ENCODE measurements at regions not wholly inside any gene's neighbourhood (a gene's known extent, or its start where the extent isn't known, plus 50 kb on each side); places are given as distances from the start of the nearest gene placed in this dataset.

DNA sequence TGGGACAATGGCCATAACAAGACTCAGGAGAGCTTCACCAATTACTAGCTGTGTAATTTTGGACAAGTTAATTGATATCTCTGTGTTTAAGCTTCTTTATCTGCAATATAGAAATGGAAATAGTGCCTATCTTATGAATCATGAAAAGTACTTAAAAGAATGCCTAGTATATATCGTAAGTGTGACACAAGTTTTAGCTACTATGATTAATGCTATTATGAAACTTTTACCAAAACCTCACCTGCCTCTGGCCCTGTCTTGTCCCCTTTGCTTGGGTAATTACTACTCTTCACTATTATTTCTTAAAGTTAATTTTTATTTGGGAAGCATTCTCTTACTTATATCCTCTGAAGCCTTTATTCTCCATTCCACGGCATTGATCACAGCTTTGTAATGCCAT, 75.0 kb upstream of the NETO1 start:
- TF ChIP-seq ZNF274 (IDR thresholded peaks at IDR 0.05; ENCODE audit: insufficient read depth, insufficient read length) (no peak), HDAC6 (IDR thresholded peaks at IDR 0.05; ENCODE audit: unreplicated experiment) (no peak), TAF1 (IDR thresholded peaks at IDR 0.05; ENCODE audit: borderline replicate concordance, low read depth, low read length) (no peak), POLR2A (IDR thresholded peaks at IDR 0.05; ENCODE audit: low read depth, low read length) (no peak), FOXM1 (IDR thresholded peaks at IDR 0.05; ENCODE audit: low read depth, low read length) (no peak), CREB1 (IDR thresholded peaks at IDR 0.05; ENCODE audit: low read depth) (no peak), SP1 (IDR thresholded peaks at IDR 0.05; ENCODE audit: low read depth, low read length) (no peak), KDM1A (IDR thresholded peaks at IDR 0.05; ENCODE audit: borderline replicate concordance) (no peak), FOS (IDR thresholded peaks at IDR 0.05; ENCODE audit: borderline replicate concordance, extremely low read depth, insufficient read length) (no peak)
- TF ChIP-seq, protein P1, sequence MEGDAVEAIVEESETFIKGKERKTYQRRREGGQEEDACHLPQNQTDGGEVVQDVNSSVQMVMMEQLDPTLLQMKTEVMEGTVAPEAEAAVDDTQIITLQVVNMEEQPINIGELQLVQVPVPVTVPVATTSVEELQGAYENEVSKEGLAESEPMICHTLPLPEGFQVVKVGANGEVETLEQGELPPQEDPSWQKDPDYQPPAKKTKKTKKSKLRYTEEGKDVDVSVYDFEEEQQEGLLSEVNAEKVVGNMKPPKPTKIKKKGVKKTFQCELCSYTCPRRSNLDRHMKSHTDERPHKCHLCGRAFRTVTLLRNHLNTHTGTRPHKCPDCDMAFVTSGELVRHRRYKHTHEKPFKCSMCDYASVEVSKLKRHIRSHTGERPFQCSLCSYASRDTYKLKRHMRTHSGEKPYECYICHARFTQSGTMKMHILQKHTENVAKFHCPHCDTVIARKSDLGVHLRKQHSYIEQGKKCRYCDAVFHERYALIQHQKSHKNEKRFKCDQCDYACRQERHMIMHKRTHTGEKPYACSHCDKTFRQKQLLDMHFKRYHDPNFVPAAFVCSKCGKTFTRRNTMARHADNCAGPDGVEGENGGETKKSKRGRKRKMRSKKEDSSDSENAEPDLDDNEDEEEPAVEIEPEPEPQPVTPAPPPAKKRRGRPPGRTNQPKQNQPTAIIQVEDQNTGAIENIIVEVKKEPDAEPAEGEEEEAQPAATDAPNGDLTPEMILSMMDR (IDR thresholded peaks at IDR 0.05 in 2 of 3, conservative IDR thresholded peaks at IDR 0.05 in 1 of 3; ENCODE audit: control insufficient read depth in 2 of 3, extremely low read depth in 1 of 3, insufficient read depth in 1 of 3, low read depth in 3 of 3, low read length in 3 of 3) = no peak
- TF ChIP-seq, protein P2, sequence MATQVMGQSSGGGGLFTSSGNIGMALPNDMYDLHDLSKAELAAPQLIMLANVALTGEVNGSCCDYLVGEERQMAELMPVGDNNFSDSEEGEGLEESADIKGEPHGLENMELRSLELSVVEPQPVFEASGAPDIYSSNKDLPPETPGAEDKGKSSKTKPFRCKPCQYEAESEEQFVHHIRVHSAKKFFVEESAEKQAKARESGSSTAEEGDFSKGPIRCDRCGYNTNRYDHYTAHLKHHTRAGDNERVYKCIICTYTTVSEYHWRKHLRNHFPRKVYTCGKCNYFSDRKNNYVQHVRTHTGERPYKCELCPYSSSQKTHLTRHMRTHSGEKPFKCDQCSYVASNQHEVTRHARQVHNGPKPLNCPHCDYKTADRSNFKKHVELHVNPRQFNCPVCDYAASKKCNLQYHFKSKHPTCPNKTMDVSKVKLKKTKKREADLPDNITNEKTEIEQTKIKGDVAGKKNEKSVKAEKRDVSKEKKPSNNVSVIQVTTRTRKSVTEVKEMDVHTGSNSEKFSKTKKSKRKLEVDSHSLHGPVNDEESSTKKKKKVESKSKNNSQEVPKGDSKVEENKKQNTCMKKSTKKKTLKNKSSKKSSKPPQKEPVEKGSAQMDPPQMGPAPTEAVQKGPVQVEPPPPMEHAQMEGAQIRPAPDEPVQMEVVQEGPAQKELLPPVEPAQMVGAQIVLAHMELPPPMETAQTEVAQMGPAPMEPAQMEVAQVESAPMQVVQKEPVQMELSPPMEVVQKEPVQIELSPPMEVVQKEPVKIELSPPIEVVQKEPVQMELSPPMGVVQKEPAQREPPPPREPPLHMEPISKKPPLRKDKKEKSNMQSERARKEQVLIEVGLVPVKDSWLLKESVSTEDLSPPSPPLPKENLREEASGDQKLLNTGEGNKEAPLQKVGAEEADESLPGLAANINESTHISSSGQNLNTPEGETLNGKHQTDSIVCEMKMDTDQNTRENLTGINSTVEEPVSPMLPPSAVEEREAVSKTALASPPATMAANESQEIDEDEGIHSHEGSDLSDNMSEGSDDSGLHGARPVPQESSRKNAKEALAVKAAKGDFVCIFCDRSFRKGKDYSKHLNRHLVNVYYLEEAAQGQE (IDR thresholded peaks at IDR 0.05; ENCODE audit: low read depth, low read length) = no peak
- TF ChIP-seq, protein P3, sequence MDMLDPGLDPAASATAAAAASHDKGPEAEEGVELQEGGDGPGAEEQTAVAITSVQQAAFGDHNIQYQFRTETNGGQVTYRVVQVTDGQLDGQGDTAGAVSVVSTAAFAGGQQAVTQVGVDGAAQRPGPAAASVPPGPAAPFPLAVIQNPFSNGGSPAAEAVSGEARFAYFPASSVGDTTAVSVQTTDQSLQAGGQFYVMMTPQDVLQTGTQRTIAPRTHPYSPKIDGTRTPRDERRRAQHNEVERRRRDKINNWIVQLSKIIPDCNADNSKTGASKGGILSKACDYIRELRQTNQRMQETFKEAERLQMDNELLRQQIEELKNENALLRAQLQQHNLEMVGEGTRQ (IDR thresholded peaks at IDR 0.05; ENCODE audit: borderline replicate concordance, low read depth, low read length) = no peak
